Right lobe of liver (tissue), 4 donors: ENCODE measurements at regions not wholly inside any gene's neighbourhood (a gene's known extent, or its start where the extent isn't known, plus 50 kb on each side); places are given as distances from the start of the nearest gene placed in this dataset.

ENCODE experiments used
- POLR2A ChIP-seq: fragments of 450-650 bp; IDR thresholded peaks from one replicate; pipeline ENCODE4 v1.6.1; 2017; ENCODE audit warnings: antibody characterized with exemption, mild to moderate bottlenecking
- TF ChIP-seq, protein P1 (sequence below), 4 donors: fragments of 200-600 bp in 3 of 4; fragments of 450-650 bp in 1 of 4; IDR thresholded peaks; one replicate each; pipeline versions ENCODE4 v1.5.1 to v1.8.0; 2016 to 2022; ENCODE audit warnings: antibody characterized with exemption in 4 of 4, mild to moderate bottlenecking in 2 of 4
- donor health status: DM: no; HTN: no; CAD: no.
- donor health status: DM: no; HTN: no; CAD: no.
- donor health status: DM: no; HTN: yes; CAD: no.

DNA sequence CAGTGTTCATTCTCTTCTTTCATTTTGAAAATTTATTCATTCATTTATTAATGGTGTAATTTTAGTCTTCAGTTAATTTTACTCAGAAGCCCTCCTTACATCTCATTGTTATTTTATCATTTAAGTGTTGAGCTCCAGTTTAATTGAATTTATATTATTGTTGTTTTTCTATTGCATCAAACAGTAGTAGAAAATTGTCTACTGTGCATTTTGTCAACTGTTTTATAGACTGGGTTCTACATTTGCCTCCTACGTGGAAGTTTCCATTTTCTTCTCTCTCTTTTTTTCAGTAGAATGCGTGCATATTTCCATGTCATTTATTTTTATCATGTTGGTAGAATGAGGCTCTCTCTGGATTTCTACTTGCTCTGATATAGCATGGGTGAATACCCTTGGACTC, 487.4 kb downstream of the NR2F2 start:
- TF ChIP-seq POLR2A: no peak
- TF ChIP-seq, protein P1, sequence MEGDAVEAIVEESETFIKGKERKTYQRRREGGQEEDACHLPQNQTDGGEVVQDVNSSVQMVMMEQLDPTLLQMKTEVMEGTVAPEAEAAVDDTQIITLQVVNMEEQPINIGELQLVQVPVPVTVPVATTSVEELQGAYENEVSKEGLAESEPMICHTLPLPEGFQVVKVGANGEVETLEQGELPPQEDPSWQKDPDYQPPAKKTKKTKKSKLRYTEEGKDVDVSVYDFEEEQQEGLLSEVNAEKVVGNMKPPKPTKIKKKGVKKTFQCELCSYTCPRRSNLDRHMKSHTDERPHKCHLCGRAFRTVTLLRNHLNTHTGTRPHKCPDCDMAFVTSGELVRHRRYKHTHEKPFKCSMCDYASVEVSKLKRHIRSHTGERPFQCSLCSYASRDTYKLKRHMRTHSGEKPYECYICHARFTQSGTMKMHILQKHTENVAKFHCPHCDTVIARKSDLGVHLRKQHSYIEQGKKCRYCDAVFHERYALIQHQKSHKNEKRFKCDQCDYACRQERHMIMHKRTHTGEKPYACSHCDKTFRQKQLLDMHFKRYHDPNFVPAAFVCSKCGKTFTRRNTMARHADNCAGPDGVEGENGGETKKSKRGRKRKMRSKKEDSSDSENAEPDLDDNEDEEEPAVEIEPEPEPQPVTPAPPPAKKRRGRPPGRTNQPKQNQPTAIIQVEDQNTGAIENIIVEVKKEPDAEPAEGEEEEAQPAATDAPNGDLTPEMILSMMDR (IDR thresholded peaks at IDR 0.05): no peak
